ENCODE measurements at regions not wholly inside any gene's neighbourhood (a gene's known extent, or its start where the extent isn't known, plus 50 kb on each side); places are given as distances from the start of the nearest gene placed in this dataset.

GRCh38 chr6:84467296-84467695 lies 239.9 kb upstream of the CEP162 start:
- in situ Hi-C loops (cut with MboI; ENCODE audit: low sequenced_read_pairs): no loop called here

GRCh38 chr6:84466511-84466910 lies 239.1 kb upstream of the CEP162 start:
- in situ Hi-C loops (cut with MboI; ENCODE audit: low sequenced_read_pairs): no loop called here

- in situ Hi-C loops (cut with MboI; ENCODE audit: low sequenced_read_pairs): no loop called here
Observed at GRCh38 chr6:84464471-84464870, 237.0 kb upstream of the CEP162 start.

GRCh38 chr6:84462698-84463097 lies 235.3 kb upstream of the CEP162 start:
- in situ Hi-C loops (cut with MboI; ENCODE audit: low sequenced_read_pairs): no loop called here

GRCh38 chr6:84461461-84461860 lies 234.0 kb upstream of the CEP162 start:
- in situ Hi-C loops (cut with MboI; ENCODE audit: low sequenced_read_pairs): no loop called here

GRCh38 chr6:84460491-84460890 lies 233.0 kb upstream of the CEP162 start:
- in situ Hi-C loops (cut with MboI; ENCODE audit: low sequenced_read_pairs): no loop called here

GRCh38 chr6:84459401-84459800 lies 232.0 kb upstream of the CEP162 start:
- in situ Hi-C loops (cut with MboI; ENCODE audit: low sequenced_read_pairs): no loop called here

GRCh38 chr6:84458271-84458670 lies 230.8 kb upstream of the CEP162 start:
- in situ Hi-C loops (cut with MboI; ENCODE audit: low sequenced_read_pairs): no loop called here

- in situ Hi-C loops (cut with MboI; ENCODE audit: low sequenced_read_pairs): no loop called here
Observed at GRCh38 chr6:84457276-84457675, 229.8 kb upstream of the CEP162 start.

- in situ Hi-C loops (cut with MboI; ENCODE audit: low sequenced_read_pairs): no loop called here
Observed at GRCh38 chr6:84456803-84457202, 229.4 kb upstream of the CEP162 start.

- in situ Hi-C loops (cut with MboI; ENCODE audit: low sequenced_read_pairs): no loop called here
Observed at GRCh38 chr6:84455511-84456029, 228.1 kb upstream of the CEP162 start.

- in situ Hi-C loops (cut with MboI; ENCODE audit: low sequenced_read_pairs): no loop called here
Observed at GRCh38 chr6:84453499-84453898, 226.1 kb upstream of the CEP162 start.

- in situ Hi-C loops (cut with MboI; ENCODE audit: low sequenced_read_pairs): no loop called here
Observed at GRCh38 chr6:84450018-84450417, 222.6 kb upstream of the CEP162 start.

- in situ Hi-C loops (cut with MboI; ENCODE audit: low sequenced_read_pairs): no loop called here
Observed at GRCh38 chr6:84449220-84449619, 221.8 kb upstream of the CEP162 start.

- in situ Hi-C loops (cut with MboI; ENCODE audit: low sequenced_read_pairs): no loop called here
Observed at GRCh38 chr6:84448331-84448730, 220.9 kb upstream of the CEP162 start.

GRCh38 chr6:84447651-84448050 lies 220.2 kb upstream of the CEP162 start:
- in situ Hi-C loops (cut with MboI; ENCODE audit: low sequenced_read_pairs): no loop called here

GRCh38 chr6:84445068-84445467 lies 217.6 kb upstream of the CEP162 start:
- in situ Hi-C loops (cut with MboI; ENCODE audit: low sequenced_read_pairs): no loop called here

- in situ Hi-C loops (cut with MboI; ENCODE audit: low sequenced_read_pairs): no loop called here
Observed at GRCh38 chr6:84442208-84442607, 214.8 kb upstream of the CEP162 start.

GRCh38 chr6:84441456-84441855 lies 214.0 kb upstream of the CEP162 start:
- in situ Hi-C loops (cut with MboI; ENCODE audit: low sequenced_read_pairs): no loop called here

- in situ Hi-C loops (cut with MboI; ENCODE audit: low sequenced_read_pairs): no loop called here
Observed at GRCh38 chr6:84434550-84434949, 207.1 kb upstream of the CEP162 start.

- in situ Hi-C loops (cut with MboI; ENCODE audit: low sequenced_read_pairs): no loop called here
Observed at GRCh38 chr6:84432619-84433018, 205.2 kb upstream of the CEP162 start.

GRCh38 chr6:84428300-84428907 lies 201.0 kb upstream of the CEP162 start:
- in situ Hi-C loops (cut with MboI; ENCODE audit: low sequenced_read_pairs): no loop called here
